Testis (tissue), 2 donors: ENCODE measurements at regions not wholly inside any gene's neighbourhood (a gene's known extent, or its start where the extent isn't known, plus 50 kb on each side); places are given as distances from the start of the nearest gene placed in this dataset.
A peak's percentile ranks its signal among the peaks of the same experiment; 100 is the strongest.

Source experiments
- DNase-seq: peaks from one replicate; pipeline ENCODE4 v3.0.0-alpha.2; 2019
- H3K27ac ChIP-seq, 2 donors: fragments of 200-600 bp; sonication (generic); one replicate each; pipeline ENCODE4 v1.5.1; 2019
- H3K27me3 ChIP-seq: fragments of 200-600 bp; sonication (generic); one replicate; pipeline ENCODE4 v1.5.1; 2019
- H3K36me3 ChIP-seq: fragments of 200-600 bp; sonication (generic); one replicate; pipeline ENCODE4 v1.5.1; 2017; ENCODE audit warnings: low read depth; ENCODE audit errors: missing control alignments
- H3K4me1 ChIP-seq: fragments of 200-600 bp; sonication (generic); one replicate; pipeline ENCODE4 v1.5.1; 2019
- H3K4me3 ChIP-seq, 2 donors: fragments of 200-600 bp; sonication (generic); one replicate each; pipeline ENCODE4 v1.5.1; 2017 to 2019
- H3K9me3 ChIP-seq: fragments of 200-600 bp; sonication (generic); one replicate; pipeline ENCODE4 v1.5.1; 2017
- POLR2A ChIP-seq: fragments of 450-650 bp; IDR thresholded peaks from one replicate; pipeline ENCODE4 v1.6.1; 2017; ENCODE audit warnings: antibody characterized with exemption, mild to moderate bottlenecking, moderate library complexity
- WGBS, 2 donors: methylation state at CpG; one replicate each; pipeline ENCODE4 v1.1.5; 2018; 5-methylcytosine and 5-hydroxymethylcytosine counted together
- intact Hi-C: fragments of 100-400 bp; cut with DNase I; formaldehyde crosslinking; loops from one replicate; pipeline ENCODE4 v1.15.1; 2023; ENCODE audit warnings: low total_unique reads
- TF ChIP-seq, protein P1 (sequence below), 3 experiments: fragments of 450-650 bp in 2 of 3; fragments of 200-600 bp in 1 of 3; sonication (generic) in 1 of 3; IDR thresholded peaks; one replicate each; pipeline ENCODE4 v1.5.1; 2016 to 2019; ENCODE audit warnings: antibody characterized with exemption in 3 of 3, mild to moderate bottlenecking in 2 of 3, moderate library complexity in 1 of 3

DNA sequence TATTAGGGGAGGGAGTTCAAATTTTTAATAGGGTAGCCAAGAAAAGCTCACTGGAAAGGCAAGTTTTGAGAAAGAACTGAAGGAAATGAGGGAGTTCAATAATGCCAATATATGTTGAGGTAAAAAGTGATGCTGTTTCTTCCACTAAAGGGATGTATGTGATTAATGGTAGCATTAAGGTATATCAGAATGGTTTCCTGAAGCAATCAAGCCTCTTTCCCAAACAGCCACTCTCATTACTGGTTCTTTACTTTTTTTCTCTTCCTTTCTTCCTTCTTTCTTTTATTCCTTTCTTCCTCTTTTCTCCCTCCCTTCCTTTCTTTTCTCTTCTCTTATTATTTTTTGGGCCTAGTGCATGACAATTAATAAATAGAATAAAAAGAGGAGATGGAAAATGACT is 433.5 kb downstream of the SATB2 start:
- no peaks in the 10 kb centered on the region for H3K9me3 ChIP-seq
- no peaks in the 10 kb centered on the region for H3K36me3 ChIP-seq
- DNase-seq: no peak
- intact Hi-C loops: no loop called here
- H3K4me3 ChIP-seq: no peak overlapping the region
- no peaks in the 10 kb centered on the region for H3K4me1 ChIP-seq
- no peaks in the 10 kb centered on the region for H3K27me3 ChIP-seq
- no peak overlapping the region for H3K27ac ChIP-seq
- no peak for TF ChIP-seq POLR2A
- TF ChIP-seq, protein P1, sequence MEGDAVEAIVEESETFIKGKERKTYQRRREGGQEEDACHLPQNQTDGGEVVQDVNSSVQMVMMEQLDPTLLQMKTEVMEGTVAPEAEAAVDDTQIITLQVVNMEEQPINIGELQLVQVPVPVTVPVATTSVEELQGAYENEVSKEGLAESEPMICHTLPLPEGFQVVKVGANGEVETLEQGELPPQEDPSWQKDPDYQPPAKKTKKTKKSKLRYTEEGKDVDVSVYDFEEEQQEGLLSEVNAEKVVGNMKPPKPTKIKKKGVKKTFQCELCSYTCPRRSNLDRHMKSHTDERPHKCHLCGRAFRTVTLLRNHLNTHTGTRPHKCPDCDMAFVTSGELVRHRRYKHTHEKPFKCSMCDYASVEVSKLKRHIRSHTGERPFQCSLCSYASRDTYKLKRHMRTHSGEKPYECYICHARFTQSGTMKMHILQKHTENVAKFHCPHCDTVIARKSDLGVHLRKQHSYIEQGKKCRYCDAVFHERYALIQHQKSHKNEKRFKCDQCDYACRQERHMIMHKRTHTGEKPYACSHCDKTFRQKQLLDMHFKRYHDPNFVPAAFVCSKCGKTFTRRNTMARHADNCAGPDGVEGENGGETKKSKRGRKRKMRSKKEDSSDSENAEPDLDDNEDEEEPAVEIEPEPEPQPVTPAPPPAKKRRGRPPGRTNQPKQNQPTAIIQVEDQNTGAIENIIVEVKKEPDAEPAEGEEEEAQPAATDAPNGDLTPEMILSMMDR (IDR thresholded peaks at IDR 0.05): no peak

DNA sequence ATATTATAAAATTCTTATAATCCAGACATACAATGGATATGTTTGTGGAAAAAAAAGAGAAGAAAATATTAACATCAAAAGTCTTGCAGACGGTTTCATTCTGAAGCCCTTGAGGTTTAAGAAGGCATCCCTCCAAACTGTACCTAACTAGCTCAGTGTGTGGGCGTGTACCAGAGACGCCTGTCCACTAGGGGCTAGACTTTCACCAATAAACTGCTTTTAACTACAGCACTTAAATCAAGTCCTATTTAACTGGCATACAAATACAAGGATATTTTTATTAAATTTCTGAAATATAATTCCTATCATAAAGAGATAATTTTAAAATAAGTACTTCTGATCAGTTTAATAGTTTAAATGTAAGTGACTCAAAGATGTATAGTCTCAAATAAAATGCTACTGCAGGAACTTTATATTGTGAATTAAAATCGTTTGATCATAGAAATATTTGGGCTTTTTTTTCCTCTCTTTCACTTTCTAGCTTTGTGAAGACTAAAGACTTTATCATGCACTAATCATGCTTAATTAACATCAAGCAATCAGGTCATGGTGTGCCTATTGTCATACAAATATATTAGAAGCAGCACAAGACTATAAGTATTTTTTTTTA is 437.7 kb downstream of the SATB2 start:
- no peaks in the 10 kb centered on the region for H3K9me3 ChIP-seq
- H3K4me1 ChIP-seq: no peaks in the 10 kb centered on the region
- no peak overlapping the region for H3K27ac ChIP-seq
- peak; percentile 34 for DNase-seq
- H3K27me3 ChIP-seq: no peaks in the 10 kb centered on the region
- WGBS, 2 donors: 38 to 49% methylated on average over 4 of the region's 4 CpGs
- H3K36me3 ChIP-seq: no peaks in the 10 kb centered on the region
- intact Hi-C loops: no loop called here
- no peak overlapping the region for H3K4me3 ChIP-seq
- TF ChIP-seq, protein P1 (IDR thresholded peaks at IDR 0.05): peak in 2 of 3 experiments; percentile 34
- TF ChIP-seq POLR2A: no peak

DNA sequence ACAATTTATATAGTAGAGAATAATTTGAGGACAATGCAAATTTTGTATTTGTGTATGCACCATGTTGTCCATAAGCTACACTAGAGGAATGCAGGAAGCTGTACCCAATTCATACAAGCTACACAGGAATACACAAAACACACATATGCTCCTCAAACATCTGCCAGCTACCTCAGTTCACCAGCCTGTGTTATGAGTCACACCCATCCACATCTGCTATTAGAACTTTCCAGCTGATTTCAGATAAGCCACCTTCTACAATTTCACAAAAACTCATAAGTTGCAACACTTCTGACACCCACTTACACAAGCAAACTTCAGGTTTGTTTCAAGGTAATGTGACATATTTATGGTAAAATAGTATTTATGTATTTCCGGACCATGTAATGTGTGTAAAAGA is 438.9 kb downstream of the SATB2 start:
- H3K27me3 ChIP-seq: no peaks in the 10 kb centered on the region
- DNase-seq: no peak
- no peaks in the 10 kb centered on the region for H3K9me3 ChIP-seq
- intact Hi-C loops: no loop called here
- TF ChIP-seq, protein P1 (IDR thresholded peaks at IDR 0.05): no peak
- TF ChIP-seq POLR2A: no peak
- 0% methylated on average over 1 of the region's 1 CpG for WGBS, 2 donors
- no peaks in the 10 kb centered on the region for H3K4me1 ChIP-seq
- H3K4me3 ChIP-seq: no peak overlapping the region
- H3K27ac ChIP-seq: no peak overlapping the region
- no peaks in the 10 kb centered on the region for H3K36me3 ChIP-seq

DNA sequence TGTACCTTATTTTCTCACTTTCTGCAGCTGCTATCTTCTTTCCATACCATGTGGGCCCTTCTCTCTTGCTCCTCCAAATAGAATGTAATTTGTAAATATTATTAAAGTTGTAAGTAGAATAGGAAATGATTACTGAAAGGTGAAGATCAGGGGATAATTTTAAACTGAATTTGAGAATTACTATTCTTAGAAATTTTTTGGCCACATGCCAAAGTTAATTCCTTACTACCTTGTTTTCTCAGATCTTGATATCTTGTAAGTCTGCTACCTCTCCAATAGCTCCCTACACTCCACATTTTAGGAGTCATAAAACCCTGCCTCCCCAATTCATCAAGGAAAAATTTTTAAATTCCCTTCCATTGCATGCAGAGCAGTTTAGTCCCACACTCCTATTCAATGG is 442.7 kb downstream of the SATB2 start:
- TF ChIP-seq, protein P1 (IDR thresholded peaks at IDR 0.05): no peak
- no peak for TF ChIP-seq POLR2A

DNA sequence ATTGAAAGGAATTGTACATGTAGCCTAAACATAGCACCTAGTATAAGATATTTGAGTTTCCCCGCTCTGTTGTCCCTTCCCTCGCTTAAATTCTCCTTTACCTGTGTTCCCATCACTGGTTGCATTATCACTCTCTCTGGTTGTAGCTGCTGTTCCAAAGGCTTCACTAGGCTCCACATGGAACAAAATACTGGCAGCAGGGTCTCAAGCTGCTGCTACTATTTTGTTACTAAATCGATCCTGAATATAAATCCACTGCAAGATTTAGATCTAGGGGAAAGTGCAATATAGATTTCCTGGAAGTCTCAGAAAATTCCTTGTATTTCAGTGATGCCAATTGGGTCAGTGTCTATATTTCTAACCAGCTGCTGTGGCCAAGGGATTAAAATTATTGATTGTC is 443.5 kb downstream of the SATB2 start:
- no peaks in the 10 kb centered on the region for H3K27me3 ChIP-seq
- H3K4me3 ChIP-seq: no peak overlapping the region
- no peaks in the 10 kb centered on the region for H3K36me3 ChIP-seq
- no peak for DNase-seq
- no peaks in the 10 kb centered on the region for H3K4me1 ChIP-seq
- no peaks in the 10 kb centered on the region for H3K9me3 ChIP-seq
- intact Hi-C loops: no loop called here
- H3K27ac ChIP-seq: no peak overlapping the region
- TF ChIP-seq, protein P1 (IDR thresholded peaks at IDR 0.05): no peak
- TF ChIP-seq POLR2A: no peak
- WGBS, 2 donors: 89 to 95% methylated on average over 3 of the region's 3 CpGs

More for the DNA sequence above, 442.7 kb downstream of the SATB2 start:
- DNase-seq: no peak
- Histone ChIP-seq H3K4me3 (no peak overlapping the region), H3K27ac (no peak overlapping the region), H3K36me3 (no peaks in the 10 kb centered on the region), H3K9me3 (no peaks in the 10 kb centered on the region), H3K4me1 (no peaks in the 10 kb centered on the region), H3K27me3 (no peaks in the 10 kb centered on the region)
- intact Hi-C loops: no loop called here
